ENCODE measurements at regions not wholly inside any gene's neighbourhood (a gene's known extent, or its start where the extent isn't known, plus 50 kb on each side); places are given as distances from the start of the nearest gene placed in this dataset.
"Not testable (repeated sequence)": the region's sequence is repeated elsewhere in the genome, so short reads cannot be mapped to it uniquely, and the experiment has no call there.

DNA sequence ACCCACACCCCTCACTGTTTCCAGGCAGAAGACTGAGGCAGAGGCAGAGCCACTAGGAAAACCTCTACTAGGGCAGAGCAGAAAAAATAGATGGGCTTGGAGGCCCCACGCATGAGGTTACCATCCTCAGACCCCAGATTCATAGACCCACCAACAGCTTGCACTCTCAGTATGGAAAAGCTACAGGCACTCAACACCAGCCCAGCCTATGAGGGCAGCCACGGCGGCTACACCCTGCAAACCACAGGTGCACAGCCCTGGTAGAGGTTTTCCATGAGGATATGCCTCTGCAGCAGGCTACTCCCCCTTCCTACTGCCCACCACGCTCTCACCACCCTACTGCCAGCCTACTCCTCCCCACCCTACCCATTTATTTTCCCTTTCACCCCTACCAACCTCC lies 235.1 kb downstream of the CWH43 start:
- no TSS peak for BruUV-seq (replicated peaks)
- CTCF ChIA-PET, result no interaction called here

DNA sequence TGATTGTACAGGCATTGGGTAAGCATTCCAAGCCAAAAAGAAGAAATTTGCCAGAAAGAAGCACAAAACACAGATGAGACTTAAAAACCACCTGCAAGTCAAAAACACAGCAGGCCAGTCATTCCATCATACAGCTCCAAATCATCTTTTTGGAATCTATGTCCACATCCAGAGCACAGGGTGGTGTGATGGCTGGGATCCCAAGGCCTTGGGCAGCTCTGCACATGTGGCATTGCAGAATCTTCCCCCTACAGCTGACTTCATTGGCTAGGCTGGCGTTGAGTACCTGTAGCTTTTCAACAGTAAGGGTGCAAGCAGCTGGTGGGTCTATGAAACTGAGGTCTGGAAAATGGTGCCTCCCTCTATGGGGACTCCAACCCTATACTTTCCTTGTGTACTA lies 236.7 kb downstream of the CWH43 start:
- H3K4me3 ChIP-seq; H3K4me2 ChIP-seq; H3K9me3 ChIP-seq (ENCODE audit: insufficient read depth, low read depth); BruUV-seq (replicated peaks); H3K9me2 ChIP-seq (ENCODE audit: insufficient read depth); H2AFZ ChIP-seq; H3K79me2 ChIP-seq (ENCODE audit: low read depth); H3K36me3 ChIP-seq (ENCODE audit: low read depth); CTCF ChIA-PET; DNase-seq; H3K27ac ChIP-seq; H3K4me1 ChIP-seq (replicated peaks; ENCODE audit: insufficient read depth); intact Hi-C loops (cut with micrococcal nuclease; ENCODE audit: unreplicated experiment); POLR2A ChIA-PET (ENCODE audit: unreplicated experiment); H3F3A ChIP-seq (ENCODE audit: insufficient read depth, low read depth); H4K20me1 ChIP-seq (ENCODE audit: insufficient read depth); H3K27me3 ChIP-seq (ENCODE audit: insufficient read depth, low read depth): not testable (repeated sequence)

More for the DNA sequence above, 235.1 kb downstream of the CWH43 start:
- POLR2A ChIA-PET (ENCODE audit: unreplicated experiment), result no interaction called here
- no peak for DNase-seq
- no peak overlapping the region for H3K4me2 ChIP-seq
- no peaks in the 10 kb centered on the region for H3K9me2 ChIP-seq (ENCODE audit: insufficient read depth)
- no peaks in the 10 kb centered on the region for H3K9me3 ChIP-seq (ENCODE audit: insufficient read depth, low read depth)
- no peak overlapping the region for H2AFZ ChIP-seq
- no peaks in the 10 kb centered on the region for H3K79me2 ChIP-seq (ENCODE audit: low read depth)
- H3K27ac ChIP-seq, result no peak overlapping the region
- no peaks in the 10 kb centered on the region for H3K4me1 ChIP-seq (replicated peaks; ENCODE audit: insufficient read depth)
- no peaks in the 10 kb centered on the region for H3F3A ChIP-seq (ENCODE audit: insufficient read depth, low read depth)
- no peaks in the 10 kb centered on the region for H3K27me3 ChIP-seq (ENCODE audit: insufficient read depth, low read depth)
- no peak overlapping the region for H3K4me3 ChIP-seq
- no peaks in the 10 kb centered on the region for H4K20me1 ChIP-seq (ENCODE audit: insufficient read depth)
- intact Hi-C loops (cut with micrococcal nuclease; ENCODE audit: unreplicated experiment), result no loop called here
- no peaks in the 10 kb centered on the region for H3K36me3 ChIP-seq (ENCODE audit: low read depth)
- no peak for TF ChIP-seq EZH2 (IDR thresholded peaks at IDR 0.05; ENCODE audit: low read depth)

DNA sequence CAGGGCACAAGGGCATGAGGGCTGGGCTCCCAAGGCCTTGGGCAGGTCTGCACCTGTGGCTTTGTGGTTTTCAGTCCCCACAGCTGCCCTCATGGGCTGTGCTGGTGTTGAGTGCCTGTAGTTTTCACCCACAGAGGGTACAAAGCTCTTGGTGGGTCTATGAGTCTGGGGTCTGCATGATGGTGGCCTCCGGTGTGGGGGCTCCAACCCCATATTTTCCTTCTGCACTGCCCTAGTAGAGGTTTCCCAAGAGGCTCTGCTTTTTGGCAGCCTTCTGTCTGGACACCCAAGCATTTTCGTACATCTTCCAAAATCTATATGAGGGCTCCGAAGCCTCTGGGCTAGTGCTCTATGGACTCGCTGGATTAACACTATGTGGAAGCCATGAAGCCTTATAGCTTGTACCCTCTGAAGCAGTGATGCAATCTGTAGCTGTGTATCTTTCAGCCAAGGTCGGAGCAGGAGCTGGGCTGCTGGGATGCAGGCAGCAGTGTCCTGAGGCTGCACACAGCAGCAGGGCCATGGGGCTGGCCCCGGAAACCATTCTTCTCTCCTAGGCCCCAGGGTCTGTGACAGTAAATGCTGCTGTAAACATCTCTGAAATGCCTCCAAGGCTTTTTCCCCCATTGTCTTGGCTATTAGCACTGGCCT lies 240.3 kb downstream of the CWH43 start:
- H3K27ac ChIP-seq; CTCF ChIA-PET; intact Hi-C loops (cut with micrococcal nuclease; ENCODE audit: unreplicated experiment); BruUV-seq (replicated peaks); DNase-seq; H3K9me2 ChIP-seq (ENCODE audit: insufficient read depth); H3F3A ChIP-seq (ENCODE audit: insufficient read depth, low read depth); H2AFZ ChIP-seq; H4K20me1 ChIP-seq (ENCODE audit: insufficient read depth); H3K4me2 ChIP-seq; H3K9me3 ChIP-seq (ENCODE audit: insufficient read depth, low read depth); POLR2A ChIA-PET (ENCODE audit: unreplicated experiment); H3K79me2 ChIP-seq (ENCODE audit: low read depth); H3K4me3 ChIP-seq; H3K36me3 ChIP-seq (ENCODE audit: low read depth); H3K4me1 ChIP-seq (replicated peaks; ENCODE audit: insufficient read depth); H3K27me3 ChIP-seq (ENCODE audit: insufficient read depth, low read depth): not testable (repeated sequence)

DNA sequence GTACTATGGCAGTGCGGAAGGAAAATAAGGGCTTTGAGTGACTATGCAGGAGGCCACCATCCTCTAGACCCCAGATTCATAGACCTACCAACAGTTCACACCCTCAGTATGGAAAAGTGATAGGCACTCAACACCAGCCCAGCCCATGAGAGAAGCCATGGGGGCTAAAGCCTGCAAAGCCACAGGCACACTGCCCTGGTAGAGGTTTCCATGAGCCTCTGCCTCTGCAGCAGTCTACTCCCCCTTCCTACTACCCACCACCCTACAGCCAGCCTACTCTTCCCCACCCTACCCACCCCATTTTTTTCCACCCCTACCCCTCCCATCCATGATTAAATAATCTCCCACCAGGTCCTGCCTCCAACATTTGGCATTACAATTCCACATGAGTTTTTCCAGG lies 241.9 kb downstream of the CWH43 start:
- H3K9me3 ChIP-seq (ENCODE audit: insufficient read depth, low read depth); H3K27ac ChIP-seq; H3K4me1 ChIP-seq (replicated peaks; ENCODE audit: insufficient read depth); POLR2A ChIA-PET (ENCODE audit: unreplicated experiment); intact Hi-C loops (cut with micrococcal nuclease; ENCODE audit: unreplicated experiment); CTCF ChIA-PET; H3K79me2 ChIP-seq (ENCODE audit: low read depth); H2AFZ ChIP-seq; DNase-seq; H3K27me3 ChIP-seq (ENCODE audit: insufficient read depth, low read depth); H3K4me3 ChIP-seq; H3K36me3 ChIP-seq (ENCODE audit: low read depth); H3F3A ChIP-seq (ENCODE audit: insufficient read depth, low read depth); H4K20me1 ChIP-seq (ENCODE audit: insufficient read depth); BruUV-seq (replicated peaks); H3K4me2 ChIP-seq; H3K9me2 ChIP-seq (ENCODE audit: insufficient read depth): not testable (repeated sequence)

DNA sequence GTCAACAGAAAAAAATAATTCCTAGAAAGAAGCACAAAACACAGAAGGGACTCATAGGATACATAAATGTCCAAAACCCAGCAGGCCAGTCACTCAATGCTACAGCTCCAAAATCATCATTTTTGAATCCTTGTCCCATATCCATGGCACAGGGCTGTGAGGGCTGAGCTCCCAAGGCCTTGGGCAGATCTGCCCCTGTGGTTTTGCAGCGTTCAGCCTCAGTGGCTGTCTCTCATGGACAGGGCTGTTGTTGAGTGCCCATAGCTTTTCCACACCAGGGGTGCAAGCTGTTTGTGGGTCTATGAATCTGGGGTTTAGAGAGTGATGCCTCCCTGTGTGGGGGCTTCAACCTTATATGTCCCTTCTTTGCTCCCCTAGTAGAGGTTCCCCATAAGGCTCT lies 243.2 kb downstream of the CWH43 start:
- H4K20me1 ChIP-seq (ENCODE audit: insufficient read depth); DNase-seq; BruUV-seq (replicated peaks); CTCF ChIA-PET; H3K4me2 ChIP-seq; POLR2A ChIA-PET (ENCODE audit: unreplicated experiment); H3K27ac ChIP-seq; H3K4me3 ChIP-seq; intact Hi-C loops (cut with micrococcal nuclease; ENCODE audit: unreplicated experiment); H3F3A ChIP-seq (ENCODE audit: insufficient read depth, low read depth); H3K27me3 ChIP-seq (ENCODE audit: insufficient read depth, low read depth); H3K9me3 ChIP-seq (ENCODE audit: insufficient read depth, low read depth); H3K9me2 ChIP-seq (ENCODE audit: insufficient read depth); H3K36me3 ChIP-seq (ENCODE audit: low read depth); H3K4me1 ChIP-seq (replicated peaks; ENCODE audit: insufficient read depth); H2AFZ ChIP-seq; H3K79me2 ChIP-seq (ENCODE audit: low read depth): not testable (repeated sequence)

DNA sequence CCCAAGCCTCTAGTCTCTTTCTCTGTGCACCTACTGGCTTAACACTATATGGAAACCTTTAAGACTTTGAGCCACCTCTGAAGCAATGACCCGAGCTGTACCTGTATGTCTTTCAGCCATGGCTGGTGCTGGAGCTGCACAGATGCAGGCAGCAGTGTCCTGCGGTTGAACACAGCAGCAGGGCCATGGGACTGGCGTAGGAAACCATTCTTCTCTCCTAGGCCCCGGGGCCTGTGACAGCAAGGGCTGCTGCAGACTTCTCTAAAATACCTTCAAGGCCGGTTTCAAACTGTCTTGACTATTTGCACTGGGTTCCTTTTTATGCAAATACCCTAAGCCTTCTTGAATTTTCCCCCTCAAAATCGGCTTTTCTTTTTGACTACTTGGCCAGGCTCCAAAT lies 243.6 kb downstream of the CWH43 start:
- H3F3A ChIP-seq (ENCODE audit: insufficient read depth, low read depth); H3K9me2 ChIP-seq (ENCODE audit: insufficient read depth); POLR2A ChIA-PET (ENCODE audit: unreplicated experiment); H2AFZ ChIP-seq; H3K4me1 ChIP-seq (replicated peaks; ENCODE audit: insufficient read depth); H3K9me3 ChIP-seq (ENCODE audit: insufficient read depth, low read depth); H3K36me3 ChIP-seq (ENCODE audit: low read depth); BruUV-seq (replicated peaks); H4K20me1 ChIP-seq (ENCODE audit: insufficient read depth); H3K27ac ChIP-seq; intact Hi-C loops (cut with micrococcal nuclease; ENCODE audit: unreplicated experiment); DNase-seq; H3K79me2 ChIP-seq (ENCODE audit: low read depth); H3K4me2 ChIP-seq; H3K27me3 ChIP-seq (ENCODE audit: insufficient read depth, low read depth); H3K4me3 ChIP-seq; CTCF ChIA-PET: not testable (repeated sequence)

DNA sequence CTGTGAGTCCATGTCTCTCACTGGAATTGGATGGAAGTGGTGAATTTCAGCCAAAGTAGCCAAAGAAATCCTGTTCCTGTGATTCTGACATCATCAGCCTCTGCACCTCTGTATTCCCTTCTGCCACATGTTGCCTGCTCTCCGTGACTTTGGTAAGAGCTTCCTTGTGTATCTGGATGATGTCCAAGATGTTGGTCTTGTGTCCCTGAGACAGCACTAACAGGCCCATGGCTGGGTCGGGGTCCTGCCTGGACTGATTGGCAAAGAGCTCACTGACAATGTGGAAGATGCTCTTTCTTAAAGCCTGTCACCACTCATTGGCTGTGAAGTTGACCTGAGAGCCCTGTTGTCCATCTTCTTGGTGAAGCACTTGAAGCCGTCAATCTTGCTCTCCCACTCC lies 247.3 kb downstream of the CWH43 start:
- H3K27me3 ChIP-seq (ENCODE audit: insufficient read depth, low read depth); CTCF ChIA-PET; H3K27ac ChIP-seq; BruUV-seq (replicated peaks); H3K9me3 ChIP-seq (ENCODE audit: insufficient read depth, low read depth); H3K4me1 ChIP-seq (replicated peaks; ENCODE audit: insufficient read depth); H3K4me3 ChIP-seq; H4K20me1 ChIP-seq (ENCODE audit: insufficient read depth); POLR2A ChIA-PET (ENCODE audit: unreplicated experiment); intact Hi-C loops (cut with micrococcal nuclease; ENCODE audit: unreplicated experiment); H3K4me2 ChIP-seq; H3K36me3 ChIP-seq (ENCODE audit: low read depth); H2AFZ ChIP-seq; H3F3A ChIP-seq (ENCODE audit: insufficient read depth, low read depth); H3K79me2 ChIP-seq (ENCODE audit: low read depth); H3K9me2 ChIP-seq (ENCODE audit: insufficient read depth); DNase-seq: not testable (repeated sequence)

All from PC-9 (cell line).